HUDEP-2 (cell line): ENCODE measurements at regions not wholly inside any gene's neighbourhood (a gene's known extent, or its start where the extent isn't known, plus 50 kb on each side); places are given as distances from the start of the nearest gene placed in this dataset.

Source experiments
- DNase-seq, 76 experiments: peaks; one replicate each; lab custom pipeline; 2025; ENCODE audit not compliant: unreplicated experiment in 76 of 76; lab: John Stamatoyannopoulos, UW

DNA sequence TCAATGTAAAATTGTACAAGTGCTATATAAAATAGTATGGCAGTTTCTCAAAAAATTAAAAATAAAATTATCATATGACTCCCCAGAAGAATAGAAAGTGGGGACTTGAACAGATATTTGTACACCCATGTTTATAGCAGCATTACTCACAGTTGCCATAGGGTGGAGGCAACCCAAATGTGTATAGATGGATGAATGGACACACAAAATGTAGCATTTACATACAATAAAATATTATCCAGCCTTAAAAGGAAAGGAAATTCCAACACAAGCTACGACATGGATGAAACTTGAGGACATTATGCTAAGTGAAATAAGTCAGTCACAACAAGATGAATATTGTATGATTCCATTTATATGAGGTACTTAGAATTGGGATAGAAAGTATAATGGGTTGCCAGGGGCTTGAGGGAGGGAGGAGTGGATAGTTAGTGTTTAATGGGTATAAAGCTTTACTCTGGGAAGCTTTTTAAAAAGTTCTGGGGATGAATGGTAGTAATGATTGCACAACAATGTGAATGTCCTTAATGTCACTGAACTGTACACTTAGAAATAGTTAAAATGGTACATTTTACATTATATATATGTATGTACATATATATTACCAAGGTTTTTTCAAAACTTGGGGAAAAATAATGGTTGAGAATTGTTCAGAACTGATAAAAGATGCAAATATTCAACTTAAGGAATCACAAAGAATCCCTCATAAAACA is 53.0 kb upstream of the ADORA3 start:
- DNase-seq = peak in 6 of 76 experiments; percentile 3 to 20 (median 10)

DNA sequence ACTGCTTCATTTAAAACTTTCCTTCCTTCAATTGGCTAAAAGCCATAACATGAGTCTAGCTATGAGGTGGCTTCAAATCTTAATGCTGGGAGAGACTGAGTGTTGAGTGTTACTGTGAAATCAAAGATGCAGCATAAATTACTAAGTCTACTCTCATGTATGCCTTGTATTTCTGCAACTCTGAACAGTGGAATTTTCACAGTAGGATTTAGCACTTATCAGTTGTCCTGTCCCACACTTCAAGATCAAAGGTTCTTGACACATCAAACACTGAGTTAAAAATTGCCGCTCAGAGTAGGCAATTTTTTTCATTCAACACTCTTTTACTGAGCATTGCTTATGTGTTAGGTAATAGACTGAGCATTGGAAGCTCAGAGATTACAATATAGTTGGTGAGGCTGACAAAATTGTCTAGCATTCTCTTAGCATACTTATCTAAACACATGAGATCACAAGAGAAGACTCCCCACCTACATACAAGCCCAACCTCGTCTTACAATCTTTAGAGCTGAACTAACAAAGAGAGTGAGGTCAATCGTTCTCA is 56.4 kb upstream of the ADORA3 start:
- DNase-seq = no peak

DNA sequence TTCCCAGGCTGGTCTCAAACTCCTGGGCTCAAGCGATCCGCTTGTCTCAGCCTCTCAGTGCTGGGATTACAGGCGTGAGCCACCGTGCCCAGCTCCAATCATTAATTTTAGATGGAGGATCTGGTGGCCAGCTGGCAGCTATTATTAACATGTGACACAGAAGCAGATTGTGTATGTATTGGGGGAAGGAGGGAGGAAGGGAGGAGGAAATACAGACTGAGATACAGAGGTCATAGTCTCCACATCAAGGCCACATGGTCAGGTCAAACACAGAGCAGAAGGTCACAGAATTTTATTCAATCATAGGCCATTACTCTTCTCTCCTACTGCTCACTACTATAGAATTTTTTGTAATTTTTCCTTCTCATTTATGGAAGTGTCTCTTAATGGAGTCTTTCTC is 57.9 kb upstream of the ADORA3 start:
- no peak for DNase-seq

DNA sequence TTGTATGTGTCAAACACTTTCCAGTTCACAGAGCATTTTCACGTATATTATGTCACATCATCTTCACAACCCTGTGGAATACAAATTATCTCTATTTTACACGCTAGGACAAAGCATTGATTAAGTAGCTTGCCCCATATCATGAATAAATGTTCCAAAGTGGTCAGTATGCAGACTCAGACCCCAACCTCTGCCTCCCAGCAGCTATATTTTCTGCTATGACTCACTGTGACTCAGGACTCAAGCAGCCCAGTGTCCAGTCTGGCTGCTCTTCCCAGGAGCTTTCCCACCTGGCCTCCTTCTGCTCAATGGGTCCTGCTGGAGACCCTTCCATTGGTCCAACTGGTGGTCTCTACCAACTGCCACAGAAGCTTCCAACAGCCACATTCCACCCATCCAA is 56.0 kb upstream of the RAP1A start:
- DNase-seq = no peak

DNA sequence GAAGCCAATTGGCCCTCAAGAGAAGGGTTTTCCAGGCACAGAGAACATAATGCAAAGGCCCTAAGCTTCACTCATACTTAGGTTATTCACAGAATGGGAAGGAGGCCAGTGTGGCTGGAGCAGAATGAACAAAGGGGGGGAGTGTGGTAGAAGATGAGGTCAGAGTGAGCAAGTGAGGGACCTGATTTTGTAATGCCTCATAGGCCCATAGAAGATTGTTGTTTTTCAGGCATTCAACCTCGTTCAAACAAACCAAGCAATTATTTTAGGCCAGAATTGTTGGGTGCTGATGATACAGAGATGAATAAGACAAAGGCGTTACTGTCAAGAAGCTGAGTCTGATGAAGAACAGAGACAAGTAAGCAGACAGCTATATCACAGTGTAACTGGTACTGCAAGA is 54.5 kb upstream of the RAP1A start:
- no peak for DNase-seq

DNA sequence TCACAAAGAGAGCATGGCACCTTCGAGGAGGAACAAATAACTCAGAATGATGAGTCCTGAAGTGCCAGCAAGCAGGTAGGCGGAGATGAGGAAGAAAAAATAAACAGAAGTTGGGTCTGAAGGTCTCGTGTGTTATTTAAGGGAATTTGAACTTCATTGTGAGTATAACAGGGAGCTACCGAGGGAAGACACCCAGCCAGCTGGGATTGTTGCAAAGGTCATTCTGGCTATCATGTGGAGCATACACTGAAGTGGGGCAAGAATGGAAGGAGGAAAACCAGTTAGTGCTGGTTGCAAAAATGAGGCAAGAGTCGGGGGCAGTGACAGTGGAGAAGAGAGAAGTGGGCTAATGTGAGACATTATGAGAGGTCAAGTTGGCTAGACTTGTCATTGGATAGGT is 53.6 kb upstream of the RAP1A start:
- no peak for DNase-seq

DNA sequence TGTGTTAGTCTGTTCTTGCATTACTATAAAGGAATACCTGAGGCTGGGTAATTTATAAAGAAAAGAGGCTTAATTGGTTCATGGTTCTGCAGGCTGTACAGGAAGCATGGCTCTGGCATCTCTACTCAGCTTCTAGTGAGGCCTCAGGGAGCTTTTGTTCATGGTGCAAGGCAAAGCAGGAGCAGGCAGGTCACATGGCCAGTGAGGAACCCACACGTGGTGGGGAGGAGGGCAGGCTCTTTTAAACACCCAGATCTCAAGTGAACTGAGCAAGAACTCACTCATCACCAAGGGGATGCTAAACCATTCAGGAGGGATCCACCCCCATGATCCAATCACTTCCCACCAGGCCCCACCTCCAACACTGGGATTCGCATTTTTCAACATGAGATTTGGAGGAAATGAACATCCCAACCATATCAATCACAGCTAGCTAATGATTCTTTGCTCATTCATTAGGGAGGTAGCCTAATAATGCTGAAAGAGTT is 51.4 kb upstream of the RAP1A start:
- DNase-seq = no peak
